K562 (cell line): ENCODE measurements at regions not wholly inside any gene's neighbourhood (a gene's known extent, or its start where the extent isn't known, plus 50 kb on each side); places are given as distances from the start of the nearest gene placed in this dataset.
A peak's percentile ranks its signal among the peaks of the same experiment; 100 is the strongest.

Source experiments
- BCLAF1 ChIP-seq, 2 experiments: fragments of 450-650 bp in 1 of 2; IDR thresholded peaks; 2 replicates each; pipeline ENCODE4 v1.6.1; 2011 to 2017; ENCODE audit warnings: low read depth in 2 of 2, antibody characterized with exemption in 1 of 2, borderline replicate concordance in 1 of 2, low read length in 1 of 2, mild to moderate bottlenecking in 1 of 2, mixed read lengths in 1 of 2; ENCODE audit not compliant: control insufficient read depth in 1 of 2
- MEF2A ChIP-seq: IDR thresholded peaks from 2 replicates; pipeline ENCODE4 v1.6.1; 2011; ENCODE audit warnings: low read depth, mild to moderate bottlenecking, low read length, moderate library complexity; ENCODE audit not compliant: control insufficient read depth
- NR2C2 ChIP-seq, 2 experiments: fragments of 200-800 bp in 1 of 2; sonication (Bioruptor generic) in 1 of 2; sonication (generic) in 1 of 2; formaldehyde crosslinking in 1 of 2; IDR thresholded peaks; 2 replicates each; pipeline versions ENCODE4 v1.6.1 to v1.8.0; 2016 to 2022; ENCODE audit warnings: mild to moderate bottlenecking in 1 of 2, missing compliant biosample characterization in 1 of 2, missing genetic modification characterization in 1 of 2, missing genetic modification reagents in 1 of 2
- REST ChIP-seq, 2 experiments: fragments of 450-650 bp; formaldehyde crosslinking in 1 of 2; IDR thresholded peaks; 2 replicates each; pipeline versions ENCODE4 v1.4.0 to v1.6.1; 2014 to 2020; ENCODE audit warnings: mild to moderate bottlenecking in 2 of 2, borderline replicate concordance in 1 of 2, low read depth in 1 of 2
- SMAD1 ChIP-seq: fragments of 150-350 bp; IDR thresholded peaks from 2 replicates; pipeline ENCODE4 v1.6.1; 2014; ENCODE audit warnings: low read length, low read depth; ENCODE audit not compliant: partially characterized antibody
- SRSF1 ChIP-seq: fragments of 200-400 bp; formaldehyde crosslinking; IDR thresholded peaks from 2 replicates; pipeline ENCODE4 v1.6.1; 2017; ENCODE audit warnings: mild to moderate bottlenecking, low read depth, low read length, moderate library complexity
- STAT5B ChIP-seq: fragments of 250-450 bp; sonication (Bioruptor Pico); IDR thresholded peaks from 2 replicates; pipeline ENCODE4 v1.8.0; 2021; ENCODE audit warnings: mild to moderate bottlenecking, inconsistent platforms
- ZBTB34 ChIP-seq: fragments of 250-450 bp; sonication (Bioruptor Pico); IDR thresholded peaks from 2 replicates; pipeline ENCODE4 v1.8.0; 2021; ENCODE audit warnings: mild to moderate bottlenecking, moderate library complexity
- ZNF384 ChIP-seq: IDR thresholded peaks from 2 replicates; pipeline ENCODE4 v1.6.1; 2012; ENCODE audit warnings: low read depth, low read length, improper control_type of control experiment
- ZNF764 ChIP-seq: fragments of 250-450 bp; sonication (Bioruptor Pico); IDR thresholded peaks from 2 replicates; pipeline ENCODE4 v1.4.0; 2020; ENCODE audit warnings: low read depth, mild to moderate bottlenecking, moderate library complexity
- ZNF79 ChIP-seq: fragments of 250-450 bp; sonication (Bioruptor Pico); IDR thresholded peaks from 2 replicates; pipeline ENCODE4 v1.4.0; 2020; ENCODE audit warnings: low read depth, mild to moderate bottlenecking, moderate library complexity

GRCh38 chr6:105484238-105485161, 81.6 kb upstream of the PREP start (continued):
- TF ChIP-seq BCLAF1 (IDR thresholded peaks at IDR 0.05; ENCODE audit: borderline replicate concordance in 1 of 2, control insufficient read depth in 1 of 2, low read depth in 2 of 2, low read length in 1 of 2) (no peak), ZNF384 (no peak), MEF2A (no peak), NR2C2 (CRISPR knock-in tag; IDR thresholded peaks at IDR 0.05) (no peak), NR2C2 (tag; IDR thresholded peaks at IDR 0.05) (no peak), SRSF1 (no peak), ZBTB34 (no peak), STAT5B (CRISPR knock-in tag) (no peak), SMAD1 (no peak), REST (IDR thresholded peaks at IDR 0.05; ENCODE audit: borderline replicate concordance) (peak; percentile 49; the same call in 1 of the 2 replicates), REST (CRISPR knock-in tag; IDR thresholded peaks at IDR 0.05; ENCODE audit: low read depth) (no peak), ZNF79 (CRISPR knock-in tag) (no peak), ZNF764 (CRISPR knock-in tag) (no peak)
